GM04504 (cell line): ENCODE measurements at regions not wholly inside any gene's neighbourhood (a gene's known extent, or its start where the extent isn't known, plus 50 kb on each side); places are given as distances from the start of the nearest gene placed in this dataset.

Experiments used
- DNase-seq: peaks from one replicate; pipeline ENCODE4 v3.0.0-alpha.2; 2012; ENCODE audit warnings: low read depth

DNA sequence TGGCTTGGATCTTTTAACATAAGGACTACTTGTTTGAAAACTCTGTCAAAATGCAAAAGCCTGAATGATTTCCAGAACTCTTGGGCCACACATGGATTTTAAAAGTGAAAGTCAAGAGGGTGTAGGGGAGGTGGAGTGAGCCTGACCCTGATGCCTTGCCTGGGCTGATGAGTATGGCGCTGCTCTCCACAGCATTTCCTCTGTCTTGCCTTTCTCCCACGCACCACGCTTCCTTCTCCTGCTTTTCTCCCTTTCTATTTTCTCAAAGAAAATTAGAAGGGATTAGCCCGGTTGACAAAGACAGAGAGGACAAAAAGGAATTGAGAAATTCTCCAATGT lies 207.0 kb upstream of the CCDC68 start:
- DNase-seq: no peak

DNA sequence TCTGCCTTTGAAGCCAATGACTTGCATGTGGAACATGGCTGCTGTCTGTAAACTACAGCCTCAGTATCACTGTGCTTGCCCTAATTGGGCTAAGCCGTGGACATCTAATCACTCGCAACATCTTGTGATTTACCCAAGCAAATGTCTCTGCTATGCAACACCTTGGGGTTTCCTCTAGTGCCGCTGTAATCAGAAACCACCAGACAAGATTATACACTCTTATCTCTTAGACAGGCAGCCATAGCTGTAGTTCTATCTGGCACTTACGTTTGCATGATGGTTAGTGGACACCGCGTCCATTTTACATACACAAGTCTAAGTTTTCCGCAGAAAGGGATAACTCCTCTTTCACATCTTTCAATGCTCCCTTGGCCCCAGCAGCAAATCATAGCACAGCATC lies 204.3 kb upstream of the CCDC68 start:
- DNase-seq: no peak

DNA sequence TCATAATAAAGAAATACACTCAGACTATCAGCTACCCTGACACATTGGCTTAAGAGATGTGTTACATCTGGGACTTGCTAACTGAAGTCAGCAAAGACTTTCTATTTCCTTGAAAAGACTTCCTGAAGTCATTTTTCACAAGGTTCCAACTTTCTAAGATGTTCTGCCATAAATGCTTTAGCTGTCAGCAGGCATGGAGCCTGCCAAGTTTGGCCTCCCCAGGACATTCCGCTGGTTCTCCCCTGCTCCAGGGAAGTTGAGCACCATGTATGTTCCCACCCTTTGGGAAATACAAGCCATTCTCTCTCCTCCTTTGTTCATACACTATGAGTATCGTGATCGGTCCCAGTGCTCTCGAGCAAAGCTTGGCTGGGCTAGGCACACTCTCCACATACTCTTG lies 202.7 kb upstream of the CCDC68 start:
- DNase-seq: no peak

DNA sequence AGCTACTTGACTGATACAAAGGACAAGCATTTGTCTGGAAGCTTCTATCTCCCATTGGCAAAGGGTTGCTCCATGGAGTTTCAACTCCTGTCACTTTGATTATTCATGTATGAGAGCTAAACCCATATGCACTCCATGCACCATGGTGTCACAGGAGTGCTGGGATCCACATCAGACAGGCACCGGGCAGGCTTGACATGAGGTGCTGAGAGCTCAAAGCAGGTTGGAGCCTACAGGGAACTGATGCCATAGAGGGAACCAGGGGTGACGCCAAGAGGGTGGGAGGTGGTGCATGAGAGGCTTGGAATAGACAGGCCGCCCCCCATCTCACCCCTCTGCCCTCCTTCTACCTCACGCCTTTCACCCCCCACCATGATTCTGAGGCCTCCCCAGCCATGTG lies 199.8 kb upstream of the CCDC68 start:
- DNase-seq: no peak

DNA sequence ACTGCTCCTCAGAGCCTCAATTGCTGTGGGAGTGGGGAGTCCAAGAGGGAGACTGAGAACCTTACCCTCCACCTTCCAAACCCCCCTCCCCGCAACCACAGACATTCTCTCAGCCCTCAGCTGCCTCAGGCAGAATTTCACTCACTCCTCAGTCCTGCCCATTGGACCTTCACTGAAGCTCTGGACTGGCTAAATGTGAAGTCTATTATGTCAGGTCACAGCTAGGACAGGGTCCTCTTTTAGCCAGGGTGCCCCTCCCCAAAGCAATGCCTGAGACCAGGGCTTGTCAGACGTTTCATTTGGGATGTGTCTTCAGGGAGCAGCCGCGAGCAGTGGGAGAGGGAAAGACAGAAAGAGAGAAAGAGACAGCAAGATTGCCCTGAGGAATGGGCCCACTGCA lies 199.3 kb upstream of the CCDC68 start:
- no peak for DNase-seq

DNA sequence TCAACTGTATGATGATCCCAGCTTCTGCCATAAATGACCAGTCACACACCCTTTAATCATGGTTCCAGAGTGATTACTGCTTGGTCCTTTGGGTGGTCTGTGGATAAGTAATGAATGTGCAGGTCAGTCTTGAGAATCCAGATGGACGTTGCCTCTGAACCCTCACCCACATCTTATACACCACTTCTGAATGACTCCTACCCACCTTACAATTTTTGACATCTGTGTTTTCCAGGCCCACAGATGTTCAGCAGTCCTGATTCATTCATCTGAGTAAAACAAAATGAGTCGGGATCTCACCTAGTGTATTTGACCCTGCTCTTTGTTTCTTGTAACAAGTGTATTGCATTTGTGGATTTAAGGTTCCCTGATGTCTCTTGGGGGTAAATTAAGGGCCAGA lies 194.1 kb upstream of the CCDC68 start:
- no peak for DNase-seq

DNA sequence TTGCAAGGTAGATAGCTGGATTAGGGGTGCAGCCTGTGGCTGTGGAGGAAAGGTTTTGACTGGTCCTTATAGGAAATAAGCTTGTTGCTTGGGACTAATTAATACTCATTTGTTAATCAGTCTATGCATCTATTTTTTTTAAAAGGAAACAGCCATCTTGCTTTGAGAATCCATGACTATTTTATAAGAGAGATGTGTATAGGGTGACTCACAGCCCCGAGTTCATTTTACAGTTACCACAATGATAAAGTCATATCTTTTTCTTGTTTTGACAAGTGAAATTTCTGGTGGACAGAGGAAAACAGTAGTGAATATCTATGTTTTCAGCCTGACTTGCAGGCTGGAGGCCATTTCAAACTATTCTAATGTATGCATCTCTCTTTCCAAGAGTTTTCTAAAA lies 193.5 kb upstream of the CCDC68 start:
- DNase-seq: no peak

DNA sequence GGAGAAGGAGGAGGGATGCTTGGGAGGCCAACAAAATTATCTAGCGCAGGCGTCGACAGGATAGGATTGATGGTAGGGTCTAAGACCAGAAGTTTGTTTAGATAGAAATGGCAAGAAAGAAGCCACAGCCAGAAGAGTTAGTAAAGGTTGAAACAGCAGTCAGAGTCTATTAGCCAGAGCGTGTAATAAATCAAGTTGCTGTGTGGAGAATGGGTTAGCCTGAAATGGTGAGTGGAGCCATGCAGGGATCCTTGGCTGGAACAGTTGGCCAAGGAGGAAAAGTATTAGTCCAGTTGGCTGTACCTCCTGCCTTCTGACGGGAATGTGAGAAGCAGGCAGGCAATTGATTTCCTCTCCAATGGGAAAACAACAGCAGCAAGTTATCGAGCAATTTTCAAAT lies 190.7 kb upstream of the CCDC68 start:
- DNase-seq: no peak

DNA sequence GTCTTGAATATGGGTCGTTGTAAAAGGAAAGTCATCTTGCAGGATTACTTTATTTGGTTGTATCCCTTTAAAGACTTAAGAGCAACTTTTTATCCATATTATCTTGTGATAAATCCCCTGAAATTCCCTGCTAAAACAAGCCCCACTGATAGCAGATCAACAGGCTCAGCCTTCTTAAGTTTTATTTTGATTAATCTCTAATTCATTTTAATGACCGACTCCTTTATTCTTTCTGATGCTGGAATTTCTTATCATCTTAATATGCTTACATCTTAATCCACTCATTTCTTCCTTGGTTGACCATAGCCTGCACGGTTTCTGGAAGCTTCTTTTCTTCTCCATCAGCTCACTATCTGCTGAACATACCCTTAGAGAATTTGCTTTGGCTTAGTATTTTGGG lies 188.5 kb upstream of the CCDC68 start:
- no peak for DNase-seq

DNA sequence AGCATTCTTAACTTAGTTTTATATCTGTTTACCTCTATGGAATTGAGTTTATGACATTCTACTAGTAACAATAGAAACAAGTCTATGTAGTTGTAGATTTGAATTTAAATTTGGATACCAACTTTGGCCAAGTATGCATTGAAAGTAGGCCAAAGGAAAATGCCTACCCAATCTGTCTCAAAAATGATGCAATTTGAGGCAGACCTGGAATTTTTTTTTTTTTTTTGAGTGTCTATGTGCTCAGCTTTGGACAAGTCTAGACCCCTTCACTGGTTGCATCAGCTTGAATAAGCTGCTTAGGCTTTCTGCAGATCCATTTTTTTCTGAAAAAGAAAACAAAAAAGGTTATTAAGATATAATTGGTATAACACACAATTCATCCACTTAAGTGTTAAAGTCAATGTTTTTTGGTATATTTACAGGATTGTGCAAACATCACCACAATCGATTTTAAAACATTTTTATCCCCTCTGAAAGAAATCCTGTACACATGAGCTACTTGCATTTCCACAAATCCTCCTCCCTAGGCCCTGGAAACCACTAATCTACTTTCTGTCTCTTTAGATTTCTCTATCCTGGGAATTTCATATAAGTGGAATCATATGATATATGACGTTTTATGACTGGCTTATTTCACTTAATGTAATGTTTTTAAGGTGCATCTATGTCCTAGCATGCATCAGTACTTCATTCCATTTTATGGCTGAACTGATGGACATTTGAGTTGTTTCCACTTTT lies 185.1 kb upstream of the CCDC68 start:
- DNase-seq: no peak

DNA sequence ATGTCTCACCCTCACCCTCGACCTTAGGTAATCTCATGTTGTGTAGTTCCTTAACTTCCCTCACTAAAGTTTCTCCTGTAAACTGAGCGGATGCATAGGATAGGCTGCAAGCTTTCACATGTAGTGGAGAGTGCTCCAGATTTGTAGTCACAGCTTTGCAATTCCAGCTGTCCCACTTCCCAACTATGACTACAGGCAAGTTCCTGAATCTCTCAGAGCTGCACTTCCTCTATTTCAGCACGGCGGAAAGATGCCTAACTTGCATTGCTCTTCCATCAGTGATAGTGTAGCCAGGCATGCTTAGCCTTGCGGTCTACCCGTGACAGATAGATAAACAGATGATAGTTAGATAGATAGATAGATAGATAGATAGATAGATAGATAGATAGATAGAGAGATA lies 183.1 kb upstream of the CCDC68 start:
- DNase-seq: no peak

DNA sequence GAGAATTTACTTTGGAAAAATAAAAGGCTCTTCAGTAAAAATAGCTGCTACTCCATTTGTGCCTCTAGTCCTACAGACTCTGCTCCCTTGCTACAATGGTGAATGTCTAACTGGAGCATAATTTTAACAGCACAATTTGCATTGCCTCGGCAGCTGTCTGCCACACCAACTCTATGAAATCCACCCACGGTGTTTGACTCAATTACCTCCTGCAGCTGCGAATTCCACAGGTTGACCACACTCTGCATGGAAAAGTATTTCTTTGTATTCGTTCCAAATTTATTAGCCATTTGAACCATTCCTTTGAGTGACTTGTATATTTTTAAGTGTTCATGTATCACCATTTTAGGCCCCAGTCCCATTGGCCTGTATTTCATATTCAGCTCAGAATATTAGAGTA lies 182.1 kb upstream of the CCDC68 start:
- DNase-seq: no peak

DNA sequence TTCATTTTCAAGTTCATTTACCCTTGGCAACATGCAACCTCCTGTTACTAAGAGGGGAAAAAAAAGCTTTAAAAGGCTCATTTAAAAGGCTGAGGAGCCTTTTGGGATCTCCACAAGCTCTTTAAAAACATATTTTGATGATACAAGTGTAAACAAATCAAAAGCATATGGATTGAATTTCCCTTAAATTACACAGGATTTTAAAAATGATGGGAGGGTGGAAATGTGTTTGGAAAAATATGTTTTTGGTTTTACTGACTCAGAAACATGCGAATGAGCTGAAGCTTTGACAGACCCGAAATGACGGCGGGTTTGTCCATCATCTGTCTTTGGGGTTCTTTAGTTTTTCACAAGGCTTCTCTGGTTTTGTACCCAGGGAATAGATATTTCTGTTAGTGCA lies 180.6 kb upstream of the CCDC68 start:
- DNase-seq: no peak

DNA sequence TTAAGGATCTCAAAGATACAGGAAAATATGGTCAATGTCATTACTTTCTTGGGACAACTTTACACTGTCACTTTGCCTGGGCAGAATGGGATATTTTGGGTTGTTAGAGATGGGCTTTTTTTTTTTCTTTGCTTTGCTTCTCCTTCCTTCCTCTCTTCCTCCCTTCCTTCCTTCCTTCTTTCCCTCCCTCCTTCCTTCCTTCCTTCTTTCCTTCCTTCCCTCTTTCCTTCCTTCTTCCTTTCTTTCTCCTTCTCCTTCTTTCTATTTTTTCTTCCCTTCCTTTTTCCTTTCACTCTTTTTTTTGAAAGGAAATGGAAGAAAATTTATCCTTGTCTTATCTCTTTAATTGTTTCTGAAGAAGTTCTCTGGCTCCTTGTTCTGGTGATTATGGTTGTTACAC lies 180.0 kb upstream of the CCDC68 start:
- no peak for DNase-seq

DNA sequence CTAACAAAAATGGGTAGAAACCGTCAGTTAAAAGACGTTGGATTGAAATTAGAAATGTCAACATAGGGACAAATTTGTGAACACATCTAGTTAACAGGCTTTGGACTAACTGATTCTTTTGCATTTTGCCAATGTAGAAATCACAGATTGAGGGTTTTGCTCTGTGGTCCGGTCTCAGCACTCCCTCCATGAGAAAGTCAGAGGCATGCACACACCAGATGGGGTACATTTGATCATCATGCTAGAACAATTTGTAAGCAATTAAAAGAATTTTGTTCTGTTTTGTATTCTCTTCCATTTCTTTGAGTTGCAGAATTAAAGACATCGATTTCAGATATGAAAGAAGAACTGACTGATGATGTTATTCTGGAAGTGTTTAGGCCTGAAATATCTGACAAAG lies 179.1 kb upstream of the CCDC68 start:
- DNase-seq: no peak

DNA sequence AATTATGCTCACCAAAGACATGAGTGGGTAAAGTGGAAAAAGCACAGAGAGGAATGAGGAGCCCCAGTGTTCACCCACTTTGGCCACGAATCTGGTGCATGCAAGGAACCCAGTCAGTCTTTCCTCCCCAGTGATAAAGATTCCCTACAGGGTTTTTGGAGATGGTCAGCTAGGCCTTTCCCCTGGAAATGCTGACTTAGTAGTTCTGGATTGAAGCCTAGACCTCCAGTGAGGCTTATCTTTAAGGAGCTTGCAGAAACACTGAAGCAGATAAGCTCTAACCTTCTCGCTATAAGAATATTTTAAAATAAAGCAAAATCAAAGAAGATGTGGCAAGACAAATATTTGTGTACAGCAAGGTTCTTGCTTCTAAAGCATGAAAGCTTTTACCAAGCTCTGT lies 178.3 kb upstream of the CCDC68 start:
- no peak for DNase-seq

DNA sequence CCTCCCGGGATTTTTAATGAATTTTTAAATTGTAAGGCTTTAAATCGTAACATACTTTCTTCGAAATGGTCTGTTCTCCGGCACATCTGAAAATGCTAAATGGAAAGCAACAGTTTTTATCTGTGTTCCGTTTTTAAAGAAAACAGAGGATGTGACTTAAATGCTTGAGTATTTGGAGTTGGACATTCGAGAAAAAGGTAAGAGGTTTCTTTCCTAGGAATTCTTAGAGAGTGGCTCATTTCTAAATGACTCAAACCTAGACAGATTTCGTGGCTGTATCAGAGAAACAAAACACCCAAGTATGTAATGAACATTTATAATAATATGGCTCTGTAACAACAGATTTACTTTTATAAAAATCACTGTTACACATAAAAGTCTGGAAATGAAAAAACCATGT lies 177.6 kb upstream of the CCDC68 start:
- no peak for DNase-seq

DNA sequence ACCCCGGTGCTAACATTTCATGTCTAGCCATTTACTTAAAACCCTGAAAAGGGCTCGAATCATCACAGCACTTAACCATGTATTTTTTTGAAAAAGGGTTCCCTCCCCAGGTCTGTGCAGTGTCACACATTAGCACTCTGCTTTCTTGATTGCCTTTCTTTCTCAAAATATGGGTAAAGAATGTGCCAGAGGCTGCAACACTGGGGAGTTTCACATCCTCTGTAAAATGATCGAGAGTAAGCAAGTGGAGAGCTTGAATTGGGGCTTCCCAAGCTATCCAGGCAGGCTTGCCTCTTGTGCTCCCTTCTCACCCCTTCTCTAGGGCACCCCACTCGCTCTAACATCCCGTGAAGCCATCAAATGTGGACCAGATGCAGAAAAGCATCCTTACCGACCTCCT lies 177.0 kb upstream of the CCDC68 start:
- DNase-seq: no peak

DNA sequence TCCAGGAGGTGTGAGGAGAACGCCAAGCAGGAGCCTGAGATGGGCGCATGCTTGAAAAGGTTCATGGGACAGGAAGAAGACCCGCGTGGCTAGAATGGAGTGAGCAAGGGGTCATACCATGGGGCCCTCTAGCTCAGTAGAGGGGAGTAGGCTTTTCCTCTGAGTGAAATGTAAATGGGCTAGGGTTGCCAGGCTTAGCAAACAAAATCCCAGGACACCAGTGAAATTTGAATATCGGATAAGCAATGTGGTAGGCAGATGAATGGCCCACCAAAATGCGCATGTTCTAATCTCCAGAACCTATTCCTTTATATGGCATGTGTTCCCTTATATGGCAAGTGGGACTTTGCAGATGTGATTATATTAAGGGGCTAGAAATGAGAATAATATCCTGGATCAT lies 174.1 kb upstream of the CCDC68 start:
- DNase-seq: no peak

DNA sequence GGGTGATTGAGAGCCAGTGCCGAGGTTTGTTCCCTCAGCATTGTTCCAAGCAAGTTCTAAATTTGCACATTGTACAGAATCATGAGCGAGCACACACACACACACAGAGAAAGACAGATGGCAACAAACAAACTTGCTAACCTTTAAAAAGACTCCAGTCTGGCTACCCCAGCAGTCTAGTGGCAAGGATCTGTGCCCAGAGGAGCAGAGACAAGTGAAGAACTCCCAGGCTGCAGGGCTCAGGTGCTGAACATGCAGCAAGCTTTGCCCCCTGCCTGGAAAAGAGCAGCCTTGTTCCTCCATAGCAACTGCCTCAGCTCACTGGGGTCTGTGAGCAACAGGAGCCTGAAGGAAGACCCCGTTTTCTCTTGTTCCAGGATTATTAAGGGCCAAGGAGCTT lies 169.2 kb upstream of the CCDC68 start:
- DNase-seq: no peak

DNA sequence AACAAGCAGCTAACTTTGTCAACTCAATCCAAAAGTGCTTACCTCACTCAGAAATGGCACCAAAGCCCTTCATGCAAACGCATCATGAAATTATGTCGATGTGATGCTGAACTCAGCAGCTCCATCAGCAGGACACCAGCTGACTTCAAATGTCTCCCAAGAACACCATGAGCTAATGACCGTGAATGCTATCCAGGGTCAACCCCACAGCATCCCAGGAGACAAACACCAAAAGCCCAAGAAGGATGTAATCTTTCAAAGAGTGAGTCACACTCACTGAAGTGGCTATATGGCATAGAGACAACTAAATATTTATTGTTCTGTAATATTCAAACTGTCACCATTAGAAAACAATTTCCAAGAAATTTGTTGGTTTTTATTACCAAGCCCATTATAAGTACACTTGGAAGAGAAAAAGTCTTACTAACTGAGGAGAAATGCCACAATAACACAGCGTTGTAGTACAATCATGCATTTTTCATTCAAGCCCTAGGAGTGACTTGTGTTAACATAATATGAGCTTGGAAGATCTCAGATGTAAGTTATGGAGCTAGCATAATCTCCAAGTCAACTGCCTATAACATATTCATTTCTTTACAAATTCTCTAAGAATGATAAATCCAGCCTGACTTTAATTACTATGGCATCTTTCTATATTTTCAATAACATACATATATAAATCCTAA lies 165.0 kb upstream of the CCDC68 start:
- no peak for DNase-seq

DNA sequence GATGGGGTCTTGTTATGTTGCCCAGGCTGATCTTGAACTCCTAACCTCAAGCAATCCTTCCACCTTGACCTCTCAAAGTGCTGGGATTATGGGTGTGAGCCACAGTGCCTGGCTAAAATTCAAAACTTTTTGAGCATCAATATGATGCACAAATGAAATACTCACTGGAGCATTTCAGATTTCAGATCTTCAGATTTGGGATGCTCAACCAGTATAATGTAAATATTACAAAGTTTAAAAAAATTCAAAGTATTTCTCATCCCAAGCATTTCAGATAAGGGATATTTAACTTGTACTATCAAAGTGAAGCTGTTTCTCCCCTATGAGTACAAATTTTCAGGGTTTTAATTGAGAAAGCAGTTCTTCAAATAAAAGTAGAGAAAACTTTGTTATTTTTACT lies 164.1 kb upstream of the CCDC68 start:
- no peak for DNase-seq

DNA sequence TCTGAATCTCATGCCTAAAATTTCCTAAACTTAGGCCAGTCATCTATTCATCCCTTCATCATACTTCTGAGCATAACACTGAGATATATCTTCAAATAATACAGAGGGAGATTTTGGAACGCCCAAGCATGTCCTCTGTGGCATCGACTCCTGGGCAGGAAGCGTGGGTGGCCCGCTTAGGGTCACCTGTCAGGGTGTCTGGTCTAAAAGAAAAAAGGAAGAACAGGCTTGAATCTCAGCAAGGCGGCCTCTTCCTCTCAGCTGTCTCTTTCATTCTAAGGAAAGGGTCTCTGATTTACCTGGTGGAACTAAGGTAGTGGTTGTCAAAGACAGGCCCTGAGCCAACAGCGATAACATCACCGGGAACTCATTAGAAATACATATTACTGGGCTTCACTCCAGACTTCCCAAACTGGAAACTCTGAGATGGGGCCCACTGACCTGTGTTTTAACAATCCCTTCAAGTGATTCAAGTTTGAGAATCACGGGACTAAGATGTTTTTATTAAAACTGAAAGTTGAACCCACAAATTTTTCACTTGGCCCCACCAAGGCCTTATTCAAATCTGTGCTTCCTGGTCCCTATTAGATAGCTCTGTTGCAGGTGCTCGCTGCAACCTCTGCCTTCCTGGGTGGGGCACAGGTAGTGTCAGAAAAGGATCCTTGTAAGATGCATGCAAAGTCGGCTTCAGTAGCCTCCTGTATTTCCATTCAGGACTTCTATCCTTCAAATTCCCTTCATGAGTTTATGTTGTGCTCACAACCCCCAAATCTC lies 162.3 kb upstream of the CCDC68 start:
- DNase-seq: no peak

DNA sequence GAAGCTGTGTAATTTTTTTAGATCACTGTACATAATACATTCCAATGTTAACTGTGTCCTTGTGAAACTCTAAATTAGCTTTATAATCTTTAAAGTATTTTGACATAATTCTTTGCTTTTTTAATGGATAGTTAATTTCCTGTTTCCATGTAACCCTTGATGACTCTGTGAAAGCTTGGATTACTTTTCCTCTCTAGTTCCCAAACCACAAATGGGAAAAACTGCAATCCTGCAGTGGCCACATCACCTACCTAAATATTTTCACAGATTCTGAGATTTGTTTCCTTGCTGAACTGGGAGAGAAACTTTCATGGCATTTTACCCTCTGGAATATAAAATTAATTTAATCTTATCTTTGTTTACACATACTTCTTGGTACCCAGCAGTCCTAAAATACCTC lies 161.6 kb upstream of the CCDC68 start:
- DNase-seq: no peak
